Smooth muscle cell (in vitro differentiated cells): ENCODE measurements at regions not wholly inside any gene's neighbourhood (a gene's known extent, or its start where the extent isn't known, plus 50 kb on each side); places are given as distances from the start of the nearest gene placed in this dataset.

Experiments
- DNase-seq: peaks from one replicate; lab custom pipeline; 2025; ENCODE audit not compliant: unreplicated experiment; lab: John Stamatoyannopoulos, UW
- H2AFZ ChIP-seq: fragments of 200-600 bp; sonication (generic); 2 replicates; pipeline ENCODE4 v1.6.0; 2016; ENCODE audit warnings: antibody characterized with exemption, low read depth, mild to moderate bottlenecking
- H3F3A ChIP-seq: fragments of 200-600 bp; sonication (generic); 2 replicates; pipeline ENCODE4 v1.6.0; 2017; ENCODE audit warnings: antibody characterized with exemption, low read depth
- H3K27ac ChIP-seq: fragments of 200-600 bp; sonication (generic); 2 replicates; pipeline ENCODE4 v1.5.1; 2016; ENCODE audit warnings: low read depth, mild to moderate bottlenecking
- H3K27me3 ChIP-seq: fragments of 200-600 bp; sonication (generic); 2 replicates; pipeline ENCODE4 v1.6.1; 2016; ENCODE audit warnings: low read depth, mild to moderate bottlenecking
- H3K36me3 ChIP-seq: fragments of 200-600 bp; sonication (generic); 2 replicates; pipeline ENCODE4 v1.5.1; 2016; ENCODE audit warnings: low read depth
- H3K4me1 ChIP-seq: fragments of 200-600 bp; sonication (generic); 2 replicates; pipeline ENCODE4 v1.5.1; 2016; ENCODE audit warnings: low read depth
- H3K4me2 ChIP-seq: fragments of 200-600 bp; sonication (generic); 2 replicates; pipeline ENCODE4 v1.6.0; 2016; ENCODE audit warnings: mild to moderate bottlenecking
- H3K4me3 ChIP-seq: fragments of 200-600 bp; sonication (generic); 2 replicates; pipeline ENCODE4 v1.5.1; 2016; ENCODE audit warnings: mild to moderate bottlenecking
- H3K79me2 ChIP-seq: fragments of 200-600 bp; sonication (generic); 2 replicates; pipeline ENCODE4 v1.6.0; 2016; ENCODE audit warnings: low read depth, mild to moderate bottlenecking
- H3K9ac ChIP-seq: fragments of 200-600 bp; sonication (generic); 2 replicates; pipeline ENCODE4 v1.6.0; 2016; ENCODE audit warnings: low read depth
- H3K9me3 ChIP-seq: fragments of 200-600 bp; sonication (generic); replicated peaks from 2 replicates; pipeline ENCODE4 v1.5.1; 2016; ENCODE audit warnings: low read depth
- H4K20me1 ChIP-seq: fragments of 200-600 bp; sonication (generic); 2 replicates; pipeline ENCODE4 v1.6.0; 2016; ENCODE audit warnings: low read depth
- CTCF ChIP-seq: fragments of 200-600 bp; sonication (generic); IDR thresholded peaks from 2 replicates; pipeline ENCODE4 v1.5.1; 2017; ENCODE audit warnings: borderline replicate concordance, mild to moderate bottlenecking, antibody characterized with exemption; ENCODE audit not compliant: insufficient read depth, poor library complexity, severe bottlenecking
- WGBS: methylation state at CpG from one replicate; pipeline ENCODE4 v1.1.7; 2016; ENCODE audit warnings: low lambda C conversion rate; 5-methylcytosine and 5-hydroxymethylcytosine counted together

GRCh38 chr18:38534073-38534472 lies 968.5 kb upstream of the CELF4 start:
- peaks cover 3% of the 10 kb centered on the region for H3K4me1 ChIP-seq

GRCh38 chr18:38526922-38527321 lies 961.3 kb upstream of the CELF4 start:
- Histone ChIP-seq H3K79me2 (no peaks in the 10 kb centered on the region), H3F3A (no peaks in the 10 kb centered on the region), H3K4me2 (no peak overlapping the region), H3K27me3 (no peaks in the 10 kb centered on the region), H3K9ac (no peak overlapping the region), H4K20me1 (no peaks in the 10 kb centered on the region), H3K9me3 (no peaks in the 10 kb centered on the region), H3K36me3 (no peaks in the 10 kb centered on the region), H2AFZ (no peak overlapping the region), H3K4me3 (no peak overlapping the region), H3K27ac (no peak overlapping the region), H3K4me1 (no peaks in the 10 kb centered on the region)
- TF ChIP-seq CTCF, result no peak
- DNase-seq, result no peak

More at GRCh38 chr18:38534073-38534472, 968.5 kb upstream of the CELF4 start:
- Histone ChIP-seq H2AFZ (no peak overlapping the region), H3K79me2 (no peaks in the 10 kb centered on the region), H3K4me3 (no peak overlapping the region), H3F3A (no peaks in the 10 kb centered on the region), H3K4me2 (no peak overlapping the region), H4K20me1 (no peaks in the 10 kb centered on the region), H3K27me3 (no peaks in the 10 kb centered on the region), H3K36me3 (peaks cover 6% of the 10 kb centered on the region), H3K9me3 (peaks cover 3% of the 10 kb centered on the region), H3K27ac (no peak overlapping the region), H3K9ac (no peak overlapping the region)
- no peak for DNase-seq
- no peak for TF ChIP-seq CTCF

- WGBS, result 78% methylated on average over 5 of the region's 5 CpGs
- no peaks in the 10 kb centered on the region for H3K4me1 ChIP-seq
- H3K9ac ChIP-seq, result no peak overlapping the region
- H2AFZ ChIP-seq, result no peak overlapping the region
- no peak for TF ChIP-seq CTCF
- no peaks in the 10 kb centered on the region for H3K79me2 ChIP-seq
- H4K20me1 ChIP-seq, result no peaks in the 10 kb centered on the region
- DNase-seq, result no peak
- H3K27ac ChIP-seq, result no peak overlapping the region
- no peak overlapping the region for H3K4me2 ChIP-seq
- H3K4me3 ChIP-seq, result no peak overlapping the region
- no peaks in the 10 kb centered on the region for H3F3A ChIP-seq
- no peaks in the 10 kb centered on the region for H3K36me3 ChIP-seq
- no peaks in the 10 kb centered on the region for H3K9me3 ChIP-seq
- no peaks in the 10 kb centered on the region for H3K27me3 ChIP-seq
Measured at GRCh38 chr18:38525039-38525438, 959.4 kb upstream of the CELF4 start.

- 83% methylated on average over 5 of the region's 5 CpGs for WGBS
Measured at GRCh38 chr18:38520786-38521185, 955.2 kb upstream of the CELF4 start.

More at GRCh38 chr18:38520786-38521185, 955.2 kb upstream of the CELF4 start:
- Histone ChIP-seq H3K4me1 (peaks cover 5% of the 10 kb centered on the region), H3K27me3 (no peaks in the 10 kb centered on the region), H3K79me2 (no peaks in the 10 kb centered on the region), H3K27ac (no peak overlapping the region), H2AFZ (no peak overlapping the region), H3K36me3 (no peaks in the 10 kb centered on the region), H3F3A (no peaks in the 10 kb centered on the region), H4K20me1 (no peaks in the 10 kb centered on the region), H3K9me3 (no peaks in the 10 kb centered on the region), H3K9ac (no peak overlapping the region), H3K4me2 (no peak overlapping the region), H3K4me3 (no peak overlapping the region)
- DNase-seq, result no peak
- no peak for TF ChIP-seq CTCF
